Neural cell (in vitro differentiated cells): ENCODE measurements at regions not wholly inside any gene's neighbourhood (a gene's known extent, or its start where the extent isn't known, plus 50 kb on each side); places are given as distances from the start of the nearest gene placed in this dataset.
"Not testable (repeated sequence)": the region's sequence is repeated elsewhere in the genome, so short reads cannot be mapped to it uniquely, and the experiment has no call there.

Source experiments
- H2AFZ ChIP-seq: fragments of 200-600, 300-800 bp; sonication (generic), shearing (Covaris generic); 2 replicates; pipeline ENCODE4 v1.6.0; 2014; ENCODE audit warnings: low read depth, mild to moderate bottlenecking, antibody characterized with exemption, low read length, moderate library complexity
- H3F3A ChIP-seq: fragments of 200-600 bp; shearing (Covaris generic); 2 replicates; pipeline ENCODE4 v1.6.1; 2016; ENCODE audit warnings: mild to moderate bottlenecking, moderate library complexity, mixed read lengths, antibody characterized with exemption, low read length; ENCODE audit not compliant: insufficient read depth, poor library complexity, severe bottlenecking
- H3K27ac ChIP-seq: fragments of 200-600, 300-800 bp; sonication (generic), shearing (Covaris generic); 2 replicates; pipeline ENCODE4 v1.5.1; 2014; ENCODE audit warnings: mild to moderate bottlenecking, low read length, moderate library complexity
- H3K27me3 ChIP-seq: fragments of 300-800, 200-600 bp; sonication (generic), shearing (Covaris generic); 2 replicates; pipeline ENCODE4 v1.6.0; 2014; ENCODE audit warnings: mild to moderate bottlenecking, low read depth, low read length, moderate library complexity; ENCODE audit not compliant: insufficient read depth
- H3K36me3 ChIP-seq: fragments of 300-800, 200-600 bp; sonication (generic), shearing (Covaris generic); 2 replicates; pipeline ENCODE4 v1.5.1; 2014; ENCODE audit warnings: mild to moderate bottlenecking, antibody characterized with exemption, low read length, moderate library complexity; ENCODE audit not compliant: insufficient read depth
- H3K4me2 ChIP-seq: fragments of 300-800, 200-600 bp; sonication (generic), shearing (Covaris generic); 2 replicates; pipeline ENCODE4 v1.6.0; 2014; ENCODE audit warnings: mild to moderate bottlenecking, low read length
- H3K4me3 ChIP-seq: fragments of 300-800, 200-600 bp; sonication (generic), shearing (Covaris generic); 2 replicates; pipeline ENCODE4 v1.5.1; 2014; ENCODE audit warnings: mild to moderate bottlenecking, low read length, moderate library complexity
- H3K79me2 ChIP-seq: fragments of 200-600 bp; shearing (Covaris generic); replicated peaks from 2 replicates; pipeline ENCODE4 v1.6.0; 2014; ENCODE audit warnings: mild to moderate bottlenecking, low read length, moderate library complexity; ENCODE audit not compliant: insufficient read depth
- H3K9ac ChIP-seq: fragments of 300-800, 200-600 bp; sonication (generic), shearing (Covaris generic); 2 replicates; pipeline ENCODE4 v1.6.1; 2016; ENCODE audit warnings: mild to moderate bottlenecking, low read length, mixed read lengths
- H3K9me2 ChIP-seq: fragments of 200-600 bp; shearing (Covaris generic); 2 replicates; pipeline ENCODE4 v1.6.1; 2016; ENCODE audit warnings: mild to moderate bottlenecking, low read length, mixed read lengths; ENCODE audit not compliant: insufficient read depth
- H3K9me3 ChIP-seq: fragments of 200-600, 300-800 bp; sonication (generic), shearing (Covaris generic); 2 replicates; pipeline ENCODE4 v1.6.1; 2016; ENCODE audit warnings: mild to moderate bottlenecking, mixed run types, low read length, moderate library complexity, mixed read lengths
- H4K20me1 ChIP-seq: fragments of 200-600 bp; shearing (Covaris generic); 2 replicates; pipeline ENCODE4 v1.6.1; 2016; ENCODE audit warnings: mild to moderate bottlenecking, mixed run types; ENCODE audit not compliant: insufficient read depth
- EP300 ChIP-seq: fragments of 450-650 bp; conservative IDR thresholded peaks from 2 replicates; pipeline ENCODE4 v1.6.1; 2014; ENCODE audit warnings: antibody characterized with exemption, mild to moderate bottlenecking, moderate library complexity; ENCODE audit not compliant: poor library complexity, severe bottlenecking
- EZH2 ChIP-seq: fragments of 200-600, 300-800 bp; shearing (Covaris generic), sonication (generic); IDR thresholded peaks from 2 replicates; pipeline ENCODE4 v1.6.1; 2014; ENCODE audit warnings: antibody characterized with exemption, low read length, borderline replicate concordance, mild to moderate bottlenecking; ENCODE audit not compliant: insufficient read depth, poor library complexity, severe bottlenecking
- MXI1 ChIP-seq: fragments of 450-650 bp; conservative IDR thresholded peaks from 2 replicates; pipeline ENCODE4 v1.6.1; 2014; ENCODE audit warnings: antibody characterized with exemption, mild to moderate bottlenecking; ENCODE audit not compliant: poor library complexity, severe bottlenecking
- POLR2AphosphoS5 ChIP-seq: IDR thresholded peaks from 2 replicates; pipeline ENCODE4 v1.6.1; 2012
- RAD21 ChIP-seq: fragments of 450-650 bp; conservative IDR thresholded peaks from 2 replicates; pipeline ENCODE4 v1.6.1; 2014; ENCODE audit warnings: antibody characterized with exemption, mild to moderate bottlenecking, moderate library complexity
- SMC3 ChIP-seq: fragments of 450-650 bp; conservative IDR thresholded peaks from 2 replicates; pipeline ENCODE4 v1.6.1; 2014; ENCODE audit warnings: antibody characterized with exemption, mild to moderate bottlenecking, moderate library complexity; ENCODE audit not compliant: poor library complexity
- TAF1 ChIP-seq: IDR thresholded peaks from 2 replicates; pipeline ENCODE4 v1.6.1; 2012; ENCODE audit warnings: low read depth
- TF ChIP-seq, protein P1 (sequence below): IDR thresholded peaks from 2 replicates; pipeline ENCODE4 v1.6.1; 2012; ENCODE audit warnings: borderline replicate concordance
- TF ChIP-seq, protein P2 (sequence below): fragments of 450-650 bp; IDR thresholded peaks from 2 replicates; pipeline ENCODE4 v1.5.1; 2014; ENCODE audit warnings: antibody characterized with exemption, mild to moderate bottlenecking, moderate library complexity; ENCODE audit not compliant: poor library complexity, severe bottlenecking

DNA sequence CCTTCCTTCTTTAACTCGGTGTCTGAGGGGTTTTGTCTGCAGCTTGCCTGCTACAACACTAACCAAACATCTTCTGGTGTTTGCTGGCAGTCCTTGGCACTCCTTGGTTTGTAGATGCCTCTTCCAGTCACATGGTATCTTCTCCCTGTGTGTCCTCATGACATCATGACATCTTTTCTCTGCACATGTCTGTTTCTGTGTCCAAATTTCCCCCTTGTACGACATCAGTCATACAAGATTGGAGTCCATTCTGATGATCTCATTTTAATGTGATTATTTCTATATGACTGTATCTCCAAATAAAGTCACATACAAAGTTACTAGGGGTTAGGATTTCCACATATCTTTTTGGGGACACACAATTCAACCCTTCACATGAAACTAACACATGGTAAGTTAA lies 152.3 kb upstream of the LRRN1 start:
- H3K9me3 ChIP-seq: no peaks in the 10 kb centered on the region
- no peaks in the 10 kb centered on the region for H4K20me1 ChIP-seq
- H2AFZ ChIP-seq: no peak overlapping the region
- H3F3A ChIP-seq: no peaks in the 10 kb centered on the region
- no peaks in the 10 kb centered on the region for H3K9me2 ChIP-seq
- no peaks in the 10 kb centered on the region for H3K27me3 ChIP-seq
- no peak overlapping the region for H3K4me3 ChIP-seq
- no peak overlapping the region for H3K4me2 ChIP-seq
- no peak for TF ChIP-seq RAD21
- H3K9ac ChIP-seq: no peak overlapping the region
- no peaks in the 10 kb centered on the region for H3K79me2 ChIP-seq
- H3K36me3 ChIP-seq: no peaks in the 10 kb centered on the region
- no peak overlapping the region for H3K27ac ChIP-seq

DNA sequence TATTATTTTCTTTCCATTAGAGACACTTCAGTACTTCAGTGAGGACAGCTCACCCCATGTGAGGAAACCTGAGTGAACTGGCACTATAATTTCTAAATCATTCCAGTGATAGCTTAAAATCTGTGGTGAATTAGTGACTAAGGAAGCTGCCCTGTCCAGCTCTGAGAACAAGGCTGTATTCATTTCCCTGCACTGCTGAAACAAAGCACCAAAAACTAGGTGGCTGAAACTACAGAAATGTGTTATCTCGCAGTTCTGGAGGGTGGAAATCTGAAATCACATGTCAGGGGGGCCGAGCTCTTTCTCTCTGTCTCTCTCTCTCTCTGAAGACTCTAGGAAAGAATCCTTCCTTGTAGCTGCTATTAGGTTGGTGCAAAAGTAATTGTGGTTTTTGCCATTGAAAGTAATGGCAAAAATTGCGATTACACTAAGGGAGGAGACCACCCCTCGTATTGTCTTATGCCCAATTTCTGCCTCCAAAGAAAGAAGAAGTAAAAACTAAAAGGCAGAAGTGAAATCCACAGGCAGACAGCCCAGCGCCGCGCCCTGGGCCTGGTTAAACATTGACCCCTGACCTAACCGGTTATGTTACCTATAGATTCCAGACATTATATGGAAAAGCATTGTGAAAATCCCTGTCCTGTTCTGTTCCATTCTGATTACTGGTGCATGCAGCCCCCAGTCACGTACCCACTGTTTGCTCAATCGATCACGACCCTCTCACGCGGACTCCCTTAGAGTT lies 153.0 kb upstream of the LRRN1 start:
- not testable (repeated sequence) for H3K4me3 ChIP-seq, H3K4me2 ChIP-seq, H3K9ac ChIP-seq, H3K27ac ChIP-seq, H3K79me2 ChIP-seq, H3F3A ChIP-seq, H3K9me3 ChIP-seq, H3K9me2 ChIP-seq, H3K36me3 ChIP-seq, H2AFZ ChIP-seq, H3K27me3 ChIP-seq, H4K20me1 ChIP-seq

DNA sequence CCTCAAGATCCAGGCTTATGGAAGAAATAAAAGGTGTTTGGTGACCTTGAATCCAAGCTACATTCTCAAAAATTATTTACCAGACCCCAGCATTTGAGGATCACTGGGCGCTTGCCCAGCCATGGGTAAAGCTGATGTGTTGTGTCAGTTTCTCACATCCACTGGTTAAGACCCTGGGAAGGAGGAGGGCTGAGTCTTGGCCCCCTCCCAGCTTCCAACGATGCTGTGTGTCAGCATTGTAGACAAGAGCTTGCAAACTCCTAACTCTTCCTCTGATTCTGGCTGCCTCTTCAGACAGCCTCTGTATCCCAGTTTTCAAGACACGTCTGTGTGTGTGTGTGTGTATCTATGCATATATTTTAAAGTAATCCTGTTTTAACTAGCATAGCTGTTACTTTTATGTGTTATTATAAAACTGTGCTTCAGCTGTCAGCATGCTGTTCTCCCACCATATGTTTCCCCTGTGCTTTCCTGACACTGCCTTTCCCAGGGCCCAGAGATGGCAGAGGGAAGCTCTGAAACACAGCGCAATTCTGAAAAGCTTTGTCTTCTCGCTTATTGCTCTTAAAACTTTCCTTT lies 157.3 kb upstream of the LRRN1 start:
- TF ChIP-seq SMC3 (no peak), RAD21 (no peak), MXI1 (no peak), EP300 (no peak), POLR2AphosphoS5 (no peak), TAF1 (no peak), EZH2 (no peak)
- TF ChIP-seq, protein P1, sequence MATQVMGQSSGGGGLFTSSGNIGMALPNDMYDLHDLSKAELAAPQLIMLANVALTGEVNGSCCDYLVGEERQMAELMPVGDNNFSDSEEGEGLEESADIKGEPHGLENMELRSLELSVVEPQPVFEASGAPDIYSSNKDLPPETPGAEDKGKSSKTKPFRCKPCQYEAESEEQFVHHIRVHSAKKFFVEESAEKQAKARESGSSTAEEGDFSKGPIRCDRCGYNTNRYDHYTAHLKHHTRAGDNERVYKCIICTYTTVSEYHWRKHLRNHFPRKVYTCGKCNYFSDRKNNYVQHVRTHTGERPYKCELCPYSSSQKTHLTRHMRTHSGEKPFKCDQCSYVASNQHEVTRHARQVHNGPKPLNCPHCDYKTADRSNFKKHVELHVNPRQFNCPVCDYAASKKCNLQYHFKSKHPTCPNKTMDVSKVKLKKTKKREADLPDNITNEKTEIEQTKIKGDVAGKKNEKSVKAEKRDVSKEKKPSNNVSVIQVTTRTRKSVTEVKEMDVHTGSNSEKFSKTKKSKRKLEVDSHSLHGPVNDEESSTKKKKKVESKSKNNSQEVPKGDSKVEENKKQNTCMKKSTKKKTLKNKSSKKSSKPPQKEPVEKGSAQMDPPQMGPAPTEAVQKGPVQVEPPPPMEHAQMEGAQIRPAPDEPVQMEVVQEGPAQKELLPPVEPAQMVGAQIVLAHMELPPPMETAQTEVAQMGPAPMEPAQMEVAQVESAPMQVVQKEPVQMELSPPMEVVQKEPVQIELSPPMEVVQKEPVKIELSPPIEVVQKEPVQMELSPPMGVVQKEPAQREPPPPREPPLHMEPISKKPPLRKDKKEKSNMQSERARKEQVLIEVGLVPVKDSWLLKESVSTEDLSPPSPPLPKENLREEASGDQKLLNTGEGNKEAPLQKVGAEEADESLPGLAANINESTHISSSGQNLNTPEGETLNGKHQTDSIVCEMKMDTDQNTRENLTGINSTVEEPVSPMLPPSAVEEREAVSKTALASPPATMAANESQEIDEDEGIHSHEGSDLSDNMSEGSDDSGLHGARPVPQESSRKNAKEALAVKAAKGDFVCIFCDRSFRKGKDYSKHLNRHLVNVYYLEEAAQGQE: no peak
- TF ChIP-seq, protein P2, sequence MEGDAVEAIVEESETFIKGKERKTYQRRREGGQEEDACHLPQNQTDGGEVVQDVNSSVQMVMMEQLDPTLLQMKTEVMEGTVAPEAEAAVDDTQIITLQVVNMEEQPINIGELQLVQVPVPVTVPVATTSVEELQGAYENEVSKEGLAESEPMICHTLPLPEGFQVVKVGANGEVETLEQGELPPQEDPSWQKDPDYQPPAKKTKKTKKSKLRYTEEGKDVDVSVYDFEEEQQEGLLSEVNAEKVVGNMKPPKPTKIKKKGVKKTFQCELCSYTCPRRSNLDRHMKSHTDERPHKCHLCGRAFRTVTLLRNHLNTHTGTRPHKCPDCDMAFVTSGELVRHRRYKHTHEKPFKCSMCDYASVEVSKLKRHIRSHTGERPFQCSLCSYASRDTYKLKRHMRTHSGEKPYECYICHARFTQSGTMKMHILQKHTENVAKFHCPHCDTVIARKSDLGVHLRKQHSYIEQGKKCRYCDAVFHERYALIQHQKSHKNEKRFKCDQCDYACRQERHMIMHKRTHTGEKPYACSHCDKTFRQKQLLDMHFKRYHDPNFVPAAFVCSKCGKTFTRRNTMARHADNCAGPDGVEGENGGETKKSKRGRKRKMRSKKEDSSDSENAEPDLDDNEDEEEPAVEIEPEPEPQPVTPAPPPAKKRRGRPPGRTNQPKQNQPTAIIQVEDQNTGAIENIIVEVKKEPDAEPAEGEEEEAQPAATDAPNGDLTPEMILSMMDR: no peak
- no peaks in the 10 kb centered on the region for H3K36me3 ChIP-seq
- H3K27me3 ChIP-seq: no peaks in the 10 kb centered on the region
- H4K20me1 ChIP-seq: no peaks in the 10 kb centered on the region
- no peak overlapping the region for H3K27ac ChIP-seq
- no peak overlapping the region for H2AFZ ChIP-seq
- no peak overlapping the region for H3K9ac ChIP-seq
- H3K9me3 ChIP-seq: no peaks in the 10 kb centered on the region
- no peaks in the 10 kb centered on the region for H3K79me2 ChIP-seq
- no peaks in the 10 kb centered on the region for H3K9me2 ChIP-seq
- no peak overlapping the region for H3K4me3 ChIP-seq
- H3F3A ChIP-seq: no peaks in the 10 kb centered on the region
- H3K4me2 ChIP-seq: no peak overlapping the region
